ENCODE measurements at regions not wholly inside any gene's neighbourhood (a gene's known extent, or its start where the extent isn't known, plus 50 kb on each side); places are given as distances from the start of the nearest gene placed in this dataset.
A peak's percentile ranks its signal among the peaks of the same experiment; 100 is the strongest.

DNA sequence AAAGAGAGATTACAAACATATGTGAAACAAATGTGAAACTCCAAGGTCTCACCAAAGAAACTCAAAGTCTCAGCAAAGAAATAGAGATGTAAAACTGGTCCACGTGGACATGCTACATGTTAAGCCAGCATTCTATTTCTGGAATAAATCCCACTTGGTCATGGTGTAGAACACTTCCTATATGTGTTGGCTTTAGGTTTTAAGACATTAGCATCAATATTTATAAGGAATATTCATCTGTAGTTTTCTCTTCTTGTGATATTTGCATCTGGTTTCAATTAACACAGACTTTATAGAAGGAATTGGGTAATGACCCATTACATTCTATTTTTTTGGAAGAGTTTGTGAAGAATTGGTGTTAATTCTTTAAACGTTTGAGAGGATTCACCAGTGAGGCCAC lies 133.1 kb downstream of the COPS8 start:
- no peaks in the 10 kb centered on the region for H3K27me3 ChIP-seq (ENCODE audit: insufficient read depth)
- no peaks in the 10 kb centered on the region for H4K20me1 ChIP-seq (ENCODE audit: insufficient read depth)
- ChIA-PET POLR2A (no interaction called here), CTCF (no interaction called here)
- DNase-seq = no peak
- no peak overlapping the region for H3K4me2 ChIP-seq
- H3K79me2 ChIP-seq (ENCODE audit: insufficient read depth) = no peaks in the 10 kb centered on the region
- H3K9me2 ChIP-seq = no peaks in the 10 kb centered on the region
- H3K27ac ChIP-seq (ENCODE audit: low read depth in 2 of 2, low read length in 1 of 2) = peak overlapping the region; percentile 77 to 96; a peak in 3 of 4 replicates
- H3K36me3 ChIP-seq (replicated peaks in 1 of 2; ENCODE audit: control insufficient read depth in 1 of 2, insufficient read depth in 2 of 2, low read length in 1 of 2) = no peaks in the 10 kb centered on the region
- no peak overlapping the region for H2AFZ ChIP-seq (ENCODE audit: low read depth)
- no peaks in the 10 kb centered on the region for H3K9me3 ChIP-seq
- H3K4me1 ChIP-seq (ENCODE audit: control insufficient read depth in 1 of 2, insufficient read depth in 2 of 2, low read depth in 1 of 2, low read length in 1 of 2) = peaks cover 12 to 52% of the 10 kb centered on the region in 2 experiments
- no peak overlapping the region for H3K4me3 ChIP-seq (ENCODE audit: low read depth in 2 of 2, low read length in 1 of 2)
- H3F3A ChIP-seq (replicated peaks; ENCODE audit: insufficient read depth) = peaks cover 54% of the 10 kb centered on the region
- H3K9ac ChIP-seq = peak overlapping the region; percentile 7; the same call in 1 of the 2 replicates
- 58% methylated on average over 2 of the region's 2 CpGs for WGBS (ENCODE audit: low lambda C conversion rate)
- no peak for TF ChIP-seq POLR2AphosphoS5 (IDR thresholded peaks at IDR 0.05; ENCODE audit: low read depth, low read length)
- peak; percentile 47 for TF ChIP-seq TCF12 (IDR thresholded peaks at IDR 0.05)

DNA sequence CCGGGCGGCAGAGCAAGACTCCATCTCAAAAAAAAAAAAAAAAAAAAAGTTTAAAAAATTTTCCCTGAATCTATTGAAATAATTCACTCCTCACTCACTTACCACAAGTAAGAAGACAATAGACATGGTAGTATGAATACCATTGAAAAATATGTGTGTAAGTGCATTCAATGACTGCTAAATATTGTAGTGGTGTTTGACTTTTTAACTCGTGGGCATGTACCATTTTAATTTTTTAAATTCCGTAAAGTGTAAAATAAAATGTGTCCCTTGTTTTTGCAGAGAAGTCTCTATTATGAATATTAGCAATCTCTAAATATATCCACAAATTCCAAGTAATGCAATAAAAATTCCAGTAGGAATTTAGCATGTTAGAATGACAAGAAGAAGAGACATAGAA lies 134.1 kb downstream of the COPS8 start:
- POLR2A ChIA-PET = no interaction called here
- DNase-seq = no peak
- WGBS (ENCODE audit: low lambda C conversion rate) = 58% methylated on average over 4 of the region's 4 CpGs
- CTCF ChIA-PET = no interaction called here
- H3K4me1 ChIP-seq (ENCODE audit: control insufficient read depth in 1 of 2, insufficient read depth in 2 of 2, low read depth in 1 of 2, low read length in 1 of 2) = peaks cover 12 to 59% of the 10 kb centered on the region in 2 experiments
- H3K4me2 ChIP-seq = 0 out of 2 replicates have a peak overlapping the region, but pooled peaks have one; percentile 24
- no peaks in the 10 kb centered on the region for H3K9me3 ChIP-seq
- H3K27me3 ChIP-seq (ENCODE audit: insufficient read depth) = no peaks in the 10 kb centered on the region
- H3K36me3 ChIP-seq (replicated peaks in 1 of 2; ENCODE audit: control insufficient read depth in 1 of 2, insufficient read depth in 2 of 2, low read length in 1 of 2) = no peaks in the 10 kb centered on the region
- H3K9me2 ChIP-seq = no peaks in the 10 kb centered on the region
- no peak overlapping the region for H3K4me3 ChIP-seq (ENCODE audit: low read depth in 2 of 2, low read length in 1 of 2)
- H4K20me1 ChIP-seq (ENCODE audit: insufficient read depth) = no peaks in the 10 kb centered on the region
- peak overlapping the region; percentile 67; the same call in 1 of the 2 replicates for H3K9ac ChIP-seq
- H3F3A ChIP-seq (replicated peaks; ENCODE audit: insufficient read depth) = peaks cover 58% of the 10 kb centered on the region
- H3K27ac ChIP-seq (ENCODE audit: low read depth in 2 of 2, low read length in 1 of 2) = peak overlapping the region; percentile 77 to 96; a peak in 3 of 4 replicates
- peak overlapping the region; percentile 25; the same call in 1 of the 2 replicates for H2AFZ ChIP-seq (ENCODE audit: low read depth)
- H3K79me2 ChIP-seq (ENCODE audit: insufficient read depth) = no peaks in the 10 kb centered on the region
- TF ChIP-seq TCF12 (IDR thresholded peaks at IDR 0.05) = peak; percentile 38; the same call in 1 of the 2 replicates
- TF ChIP-seq RAD21 (IDR thresholded peaks at IDR 0.05; ENCODE audit: low read length) = no peak

DNA sequence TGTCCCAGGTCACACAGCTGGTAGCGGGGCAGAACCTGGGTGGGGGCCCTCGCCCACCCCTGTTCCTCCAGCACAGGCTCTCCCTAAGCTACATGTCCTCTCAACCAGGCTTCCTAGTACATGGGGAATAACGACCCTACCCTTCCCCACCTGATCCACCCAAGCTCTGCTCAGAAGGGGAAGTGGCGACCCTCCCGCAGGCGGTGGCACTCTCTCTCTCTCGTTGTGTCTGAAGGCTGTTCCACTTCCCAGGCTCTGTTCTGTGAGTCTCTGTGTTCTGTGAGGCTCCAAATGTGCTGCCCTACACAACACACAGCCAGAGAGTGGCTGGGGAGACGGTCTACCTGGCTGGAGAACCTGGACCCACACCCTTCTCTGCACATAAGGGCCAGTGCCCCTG lies 135.8 kb downstream of the COPS8 start:
- H3K27ac ChIP-seq (ENCODE audit: low read depth in 2 of 2, low read length in 1 of 2) = peak overlapping the region; percentile 82 to 96
- TF ChIP-seq YY1 (IDR thresholded peaks at IDR 0.05; ENCODE audit: low read depth) = no peak
- TF ChIP-seq TCF12 (IDR thresholded peaks at IDR 0.05) = no peak
- TF ChIP-seq CHD2 (IDR thresholded peaks at IDR 0.05; ENCODE audit: low read length, partially characterized antibody) = no peak
- TF ChIP-seq SMC3 (IDR thresholded peaks at IDR 0.05; ENCODE audit: low read depth, low read length) = no peak
- TF ChIP-seq FOXJ3 (CRISPR knock-in tag; IDR thresholded peaks at IDR 0.05) = no peak
- no peak for TF ChIP-seq EZH2phosphoT487 (IDR thresholded peaks at IDR 0.05; ENCODE audit: borderline replicate concordance, low read depth)
- TF ChIP-seq, protein P1, sequence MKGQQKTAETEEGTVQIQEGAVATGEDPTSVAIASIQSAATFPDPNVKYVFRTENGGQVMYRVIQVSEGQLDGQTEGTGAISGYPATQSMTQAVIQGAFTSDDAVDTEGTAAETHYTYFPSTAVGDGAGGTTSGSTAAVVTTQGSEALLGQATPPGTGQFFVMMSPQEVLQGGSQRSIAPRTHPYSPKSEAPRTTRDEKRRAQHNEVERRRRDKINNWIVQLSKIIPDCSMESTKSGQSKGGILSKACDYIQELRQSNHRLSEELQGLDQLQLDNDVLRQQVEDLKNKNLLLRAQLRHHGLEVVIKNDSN (IDR thresholded peaks at IDR 0.05; ENCODE audit: borderline replicate concordance, low read depth) = no peak
- TF ChIP-seq, protein P2, sequence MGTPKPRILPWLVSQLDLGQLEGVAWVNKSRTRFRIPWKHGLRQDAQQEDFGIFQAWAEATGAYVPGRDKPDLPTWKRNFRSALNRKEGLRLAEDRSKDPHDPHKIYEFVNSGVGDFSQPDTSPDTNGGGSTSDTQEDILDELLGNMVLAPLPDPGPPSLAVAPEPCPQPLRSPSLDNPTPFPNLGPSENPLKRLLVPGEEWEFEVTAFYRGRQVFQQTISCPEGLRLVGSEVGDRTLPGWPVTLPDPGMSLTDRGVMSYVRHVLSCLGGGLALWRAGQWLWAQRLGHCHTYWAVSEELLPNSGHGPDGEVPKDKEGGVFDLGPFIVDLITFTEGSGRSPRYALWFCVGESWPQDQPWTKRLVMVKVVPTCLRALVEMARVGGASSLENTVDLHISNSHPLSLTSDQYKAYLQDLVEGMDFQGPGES (IDR thresholded peaks at IDR 0.05; ENCODE audit: low read depth, low read length) = no peak
- TF ChIP-seq, protein P3, sequence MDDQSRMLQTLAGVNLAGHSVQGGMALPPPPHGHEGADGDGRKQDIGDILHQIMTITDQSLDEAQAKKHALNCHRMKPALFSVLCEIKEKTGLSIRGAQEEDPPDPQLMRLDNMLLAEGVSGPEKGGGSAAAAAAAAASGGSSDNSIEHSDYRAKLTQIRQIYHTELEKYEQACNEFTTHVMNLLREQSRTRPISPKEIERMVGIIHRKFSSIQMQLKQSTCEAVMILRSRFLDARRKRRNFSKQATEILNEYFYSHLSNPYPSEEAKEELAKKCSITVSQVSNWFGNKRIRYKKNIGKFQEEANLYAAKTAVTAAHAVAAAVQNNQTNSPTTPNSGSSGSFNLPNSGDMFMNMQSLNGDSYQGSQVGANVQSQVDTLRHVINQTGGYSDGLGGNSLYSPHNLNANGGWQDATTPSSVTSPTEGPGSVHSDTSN (IDR thresholded peaks at IDR 0.05) = no peak
- no peak for TF ChIP-seq JUND (IDR thresholded peaks at IDR 0.05)
- no peak for TF ChIP-seq RCOR1 (IDR thresholded peaks at IDR 0.05; ENCODE audit: low read length)
- TF ChIP-seq RFX5 (IDR thresholded peaks at IDR 0.05; ENCODE audit: low read length) = no peak
- TF ChIP-seq FOXM1 (IDR thresholded peaks at IDR 0.05; ENCODE audit: low read depth) = no peak
- TF ChIP-seq MEF2A (IDR thresholded peaks at IDR 0.05; ENCODE audit: borderline replicate concordance, low read depth) = no peak
- TF ChIP-seq MXI1 (IDR thresholded peaks at IDR 0.05; ENCODE audit: low read depth, low read length) = no peak
- no peak for TF ChIP-seq POLR2AphosphoS5 (IDR thresholded peaks at IDR 0.05; ENCODE audit: low read depth, low read length)
- TF ChIP-seq ELF1 (IDR thresholded peaks at IDR 0.05) = no peak
- no peak for TF ChIP-seq SIN3A (IDR thresholded peaks at IDR 0.05; ENCODE audit: borderline replicate concordance, low read depth, low read length)
- TF ChIP-seq TAF1 (IDR thresholded peaks at IDR 0.05; ENCODE audit: borderline replicate concordance, low read depth, low read length) = no peak

More for the DNA sequence above, 135.8 kb downstream of the COPS8 start:
- H3K4me3 ChIP-seq (ENCODE audit: low read depth in 2 of 2, low read length in 1 of 2) = no peak overlapping the region
- H3K79me2 ChIP-seq (ENCODE audit: insufficient read depth) = no peaks in the 10 kb centered on the region
- peak overlapping the region; percentile 25; the same call in 1 of the 2 replicates for H3K4me2 ChIP-seq
- ChIA-PET CTCF (interaction anchor here (0.9 to 1.6 kb wide), 2 partner anchors 9 to 13 kb away, joined by 3 read pairs; no protein-coding TSS in a partner anchor), POLR2A (no interaction called here)
- H3K9me2 ChIP-seq = no peaks in the 10 kb centered on the region
- H3F3A ChIP-seq (replicated peaks; ENCODE audit: insufficient read depth) = peaks cover 60% of the 10 kb centered on the region
- no peaks in the 10 kb centered on the region for H3K27me3 ChIP-seq (ENCODE audit: insufficient read depth)
- WGBS (ENCODE audit: low lambda C conversion rate) = 92% methylated on average over 6 of the region's 8 CpGs
- H3K4me1 ChIP-seq (ENCODE audit: control insufficient read depth in 1 of 2, insufficient read depth in 2 of 2, low read depth in 1 of 2, low read length in 1 of 2) = peaks cover 12 to 59% of the 10 kb centered on the region in 2 experiments
- no peaks in the 10 kb centered on the region for H3K9me3 ChIP-seq
- no peaks in the 10 kb centered on the region for H3K36me3 ChIP-seq (replicated peaks in 1 of 2; ENCODE audit: control insufficient read depth in 1 of 2, insufficient read depth in 2 of 2, low read length in 1 of 2)
- H3K9ac ChIP-seq = peak overlapping the region; percentile 72
- no peak for DNase-seq
- no peaks in the 10 kb centered on the region for H4K20me1 ChIP-seq (ENCODE audit: insufficient read depth)
- no peak overlapping the region for H2AFZ ChIP-seq (ENCODE audit: low read depth)
